ENCODE measurements at regions not wholly inside any gene's neighbourhood (a gene's known extent, or its start where the extent isn't known, plus 50 kb on each side); places are given as distances from the start of the nearest gene placed in this dataset.
A peak's percentile ranks its signal among the peaks of the same experiment; 100 is the strongest.

DNA sequence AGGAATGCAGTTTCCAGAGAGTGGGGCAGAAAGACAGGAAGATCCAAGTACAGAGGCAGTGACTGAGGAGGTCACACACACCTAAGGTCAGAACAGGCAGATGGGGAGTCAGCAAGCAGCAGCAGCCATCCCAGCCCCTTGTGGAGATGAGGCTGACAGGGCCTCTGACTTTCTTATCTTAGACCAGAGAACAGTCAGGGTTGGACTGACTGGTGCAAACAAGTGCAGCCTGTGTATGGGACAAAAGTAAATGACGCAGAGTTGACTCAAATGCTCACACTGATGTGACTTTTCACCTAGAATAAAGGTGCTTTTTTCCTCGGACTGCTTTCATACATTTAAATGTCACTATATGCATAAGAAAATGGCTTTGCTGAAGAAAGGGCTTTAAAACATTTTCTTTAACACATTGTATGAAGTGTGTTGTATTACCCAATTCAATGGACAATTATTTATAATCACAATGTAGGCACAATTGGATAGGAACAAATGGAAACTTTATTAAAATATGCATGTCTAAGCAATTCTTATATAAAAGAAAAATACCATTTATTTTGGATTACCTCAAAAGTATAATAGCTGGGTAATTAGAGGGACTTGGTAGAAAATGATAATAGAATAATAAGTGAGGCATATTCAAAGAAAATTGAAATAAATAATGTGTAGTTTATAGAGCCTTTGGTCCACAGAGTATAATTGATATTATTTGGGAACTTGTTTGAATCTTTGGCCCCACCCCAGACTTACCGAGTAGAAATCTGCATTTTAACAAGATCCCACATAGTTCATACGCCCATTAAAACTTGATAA is 1321.5 kb upstream of the CELF4 start:
- Histone ChIP-seq H3K9me3 (ENCODE audit: low read depth) (no peaks in the 10 kb centered on the region), H3K27me3 (no peaks in the 10 kb centered on the region), H3K27ac (no peak overlapping the region), H4K20me1 (ENCODE audit: low read depth) (no peaks in the 10 kb centered on the region), H3K36me3 (no peaks in the 10 kb centered on the region), H3K4me1 (no peaks in the 10 kb centered on the region), H3F3A (ENCODE audit: low read depth) (no peaks in the 10 kb centered on the region), H3K4me3 (no peak overlapping the region), H3K4me2 (no peak overlapping the region), H3K79me2 (ENCODE audit: low read depth) (no peaks in the 10 kb centered on the region), H2AFZ (replicated peaks) (peak overlapping the region; percentile 52), H3K9ac (no peak overlapping the region)
- Mint-ChIP-seq H3K36me3 (no peaks in the 10 kb centered on the region), H3K27me3 (ENCODE audit: insufficient read depth, low read depth) (no peaks in the 10 kb centered on the region), H3K9me3 (no peaks in the 10 kb centered on the region), H3K4me1 (no peaks in the 10 kb centered on the region), H3K27ac (no peak overlapping the region), H3K4me3 (no peak overlapping the region)
- DNase-seq (ENCODE audit: low spot score), result no peak
- TF ChIP-seq, protein P1, sequence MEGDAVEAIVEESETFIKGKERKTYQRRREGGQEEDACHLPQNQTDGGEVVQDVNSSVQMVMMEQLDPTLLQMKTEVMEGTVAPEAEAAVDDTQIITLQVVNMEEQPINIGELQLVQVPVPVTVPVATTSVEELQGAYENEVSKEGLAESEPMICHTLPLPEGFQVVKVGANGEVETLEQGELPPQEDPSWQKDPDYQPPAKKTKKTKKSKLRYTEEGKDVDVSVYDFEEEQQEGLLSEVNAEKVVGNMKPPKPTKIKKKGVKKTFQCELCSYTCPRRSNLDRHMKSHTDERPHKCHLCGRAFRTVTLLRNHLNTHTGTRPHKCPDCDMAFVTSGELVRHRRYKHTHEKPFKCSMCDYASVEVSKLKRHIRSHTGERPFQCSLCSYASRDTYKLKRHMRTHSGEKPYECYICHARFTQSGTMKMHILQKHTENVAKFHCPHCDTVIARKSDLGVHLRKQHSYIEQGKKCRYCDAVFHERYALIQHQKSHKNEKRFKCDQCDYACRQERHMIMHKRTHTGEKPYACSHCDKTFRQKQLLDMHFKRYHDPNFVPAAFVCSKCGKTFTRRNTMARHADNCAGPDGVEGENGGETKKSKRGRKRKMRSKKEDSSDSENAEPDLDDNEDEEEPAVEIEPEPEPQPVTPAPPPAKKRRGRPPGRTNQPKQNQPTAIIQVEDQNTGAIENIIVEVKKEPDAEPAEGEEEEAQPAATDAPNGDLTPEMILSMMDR (IDR thresholded peaks at IDR 0.05), result no peak
- TF ChIP-seq EZH2 (IDR thresholded peaks at IDR 0.05) (no peak), EZH2phosphoT487 (IDR thresholded peaks at IDR 0.05) (no peak)

GRCh38 chr18:38886235-38886634 is 1320.6 kb upstream of the CELF4 start:
- no peaks in the 10 kb centered on the region for H3K27me3 ChIP-seq
- H2AFZ ChIP-seq (replicated peaks), result peak overlapping the region; percentile 52
- Mint-ChIP-seq H3K4me3 (no peak overlapping the region), H3K36me3 (no peaks in the 10 kb centered on the region), H3K27ac (no peak overlapping the region), H3K4me1 (no peaks in the 10 kb centered on the region), H3K27me3 (ENCODE audit: insufficient read depth, low read depth) (no peaks in the 10 kb centered on the region), H3K9me3 (no peaks in the 10 kb centered on the region)
- no peaks in the 10 kb centered on the region for H3K9me3 ChIP-seq (ENCODE audit: low read depth)
- no peaks in the 10 kb centered on the region for H3F3A ChIP-seq (ENCODE audit: low read depth)
- no peak overlapping the region for H3K4me3 ChIP-seq
- no peaks in the 10 kb centered on the region for H4K20me1 ChIP-seq (ENCODE audit: low read depth)
- H3K9ac ChIP-seq, result no peak overlapping the region
- no peaks in the 10 kb centered on the region for H3K36me3 ChIP-seq
- TF ChIP-seq, protein P1 (IDR thresholded peaks at IDR 0.05), result no peak
- TF ChIP-seq EZH2phosphoT487 (IDR thresholded peaks at IDR 0.05) (no peak), EZH2 (IDR thresholded peaks at IDR 0.05) (no peak)
- H3K27ac ChIP-seq, result no peak overlapping the region
- no peak for DNase-seq (ENCODE audit: low spot score)
- H3K4me2 ChIP-seq, result no peak overlapping the region
- H3K4me1 ChIP-seq, result no peaks in the 10 kb centered on the region
- H3K79me2 ChIP-seq (ENCODE audit: low read depth), result no peaks in the 10 kb centered on the region

GRCh38 chr18:38884050-38884449 is 1318.5 kb upstream of the CELF4 start:
- Histone ChIP-seq H3F3A (ENCODE audit: low read depth) (no peaks in the 10 kb centered on the region), H3K79me2 (ENCODE audit: low read depth) (no peaks in the 10 kb centered on the region), H3K4me2 (no peak overlapping the region), H3K36me3 (no peaks in the 10 kb centered on the region), H4K20me1 (ENCODE audit: low read depth) (no peaks in the 10 kb centered on the region), H3K27ac (no peak overlapping the region), H3K27me3 (no peaks in the 10 kb centered on the region), H3K4me3 (no peak overlapping the region), H2AFZ (replicated peaks) (no peak overlapping the region), H3K9ac (no peak overlapping the region), H3K4me1 (no peaks in the 10 kb centered on the region), H3K9me3 (ENCODE audit: low read depth) (no peaks in the 10 kb centered on the region)
- no peak overlapping the region for H3K27ac Mint-ChIP-seq
- H3K36me3 Mint-ChIP-seq, result no peaks in the 10 kb centered on the region
- H3K4me1 Mint-ChIP-seq, result no peaks in the 10 kb centered on the region
- H3K9me3 Mint-ChIP-seq, result no peaks in the 10 kb centered on the region
- no peak overlapping the region for H3K4me3 Mint-ChIP-seq
- no peaks in the 10 kb centered on the region for H3K27me3 Mint-ChIP-seq (ENCODE audit: insufficient read depth, low read depth)
- DNase-seq (ENCODE audit: low spot score), result no peak
- TF ChIP-seq, protein P1 (IDR thresholded peaks at IDR 0.05), result peak; percentile 28
- no peak for TF ChIP-seq EZH2phosphoT487 (IDR thresholded peaks at IDR 0.05)
